Pulmonary artery endothelial cell (primary cell): ENCODE measurements at regions not wholly inside any gene's neighbourhood (a gene's known extent, or its start where the extent isn't known, plus 50 kb on each side); places are given as distances from the start of the nearest gene placed in this dataset.
"Not testable (repeated sequence)": the region's sequence is repeated elsewhere in the genome, so short reads cannot be mapped to it uniquely, and the experiment has no call there.

Experiments
- DNase-seq: peaks from one replicate; pipeline ENCODE4 v3.0.0-alpha.2; 2011; ENCODE audit warnings: low read depth, low spot score

GRCh38 chr5:74500110-74500917 is 140.2 kb downstream of the ENC1 start:
- DNase-seq = no peak

GRCh38 chr5:74499256-74500050 is 141.1 kb downstream of the ENC1 start:
- no peak for DNase-seq

GRCh38 chr5:74497706-74498105 is 142.8 kb downstream of the ENC1 start:
- no peak for DNase-seq

- DNase-seq = no peak
Observed at GRCh38 chr5:74493411-74493810, 147.1 kb downstream of the ENC1 start.

- DNase-seq = no peak
Observed at GRCh38 chr5:74492230-74492629, 148.3 kb downstream of the ENC1 start.

- DNase-seq = no peak
Observed at GRCh38 chr5:74491586-74491985, 148.9 kb downstream of the ENC1 start.

- DNase-seq = no peak
Observed at GRCh38 chr5:74490814-74491213, 149.7 kb downstream of the ENC1 start.

GRCh38 chr5:74482990-74483389 is 157.5 kb downstream of the ENC1 start:
- DNase-seq = no peak

GRCh38 chr5:74482523-74482922 is 158.0 kb downstream of the ENC1 start:
- DNase-seq = no peak

GRCh38 chr5:74481357-74481756 is 159.2 kb downstream of the ENC1 start:
- not testable (repeated sequence) for DNase-seq

- DNase-seq = no peak
Observed at GRCh38 chr5:74480201-74480600, 160.3 kb downstream of the ENC1 start.

GRCh38 chr5:74478328-74478727 is 162.2 kb downstream of the ENC1 start:
- no peak for DNase-seq

- no peak for DNase-seq
Observed at GRCh38 chr5:74477761-74478160, 162.8 kb downstream of the ENC1 start.

- no peak for DNase-seq
Observed at GRCh38 chr5:74476819-74477453, 163.6 kb downstream of the ENC1 start.

GRCh38 chr5:74476046-74476818 is 164.3 kb downstream of the ENC1 start:
- no peak for DNase-seq

- DNase-seq = no peak
Observed at GRCh38 chr5:74471875-74472274, 168.7 kb downstream of the ENC1 start.

- DNase-seq = no peak
Observed at GRCh38 chr5:74469234-74469994, 171.1 kb downstream of the ENC1 start.

GRCh38 chr5:74468421-74468820 is 172.1 kb downstream of the ENC1 start:
- no peak for DNase-seq

- no peak for DNase-seq
Observed at GRCh38 chr5:74465724-74466123, 174.8 kb downstream of the ENC1 start.

GRCh38 chr5:74464512-74465209 is 175.9 kb downstream of the ENC1 start:
- no peak for DNase-seq
